ENCODE measurements at regions not wholly inside any gene's neighbourhood (a gene's known extent, or its start where the extent isn't known, plus 50 kb on each side); places are given as distances from the start of the nearest gene placed in this dataset.

- no peak for ATAC-seq
Measured at GRCh38 chr2:122843503-122843902, 1088.1 kb downstream of the TSN start.

DNA sequence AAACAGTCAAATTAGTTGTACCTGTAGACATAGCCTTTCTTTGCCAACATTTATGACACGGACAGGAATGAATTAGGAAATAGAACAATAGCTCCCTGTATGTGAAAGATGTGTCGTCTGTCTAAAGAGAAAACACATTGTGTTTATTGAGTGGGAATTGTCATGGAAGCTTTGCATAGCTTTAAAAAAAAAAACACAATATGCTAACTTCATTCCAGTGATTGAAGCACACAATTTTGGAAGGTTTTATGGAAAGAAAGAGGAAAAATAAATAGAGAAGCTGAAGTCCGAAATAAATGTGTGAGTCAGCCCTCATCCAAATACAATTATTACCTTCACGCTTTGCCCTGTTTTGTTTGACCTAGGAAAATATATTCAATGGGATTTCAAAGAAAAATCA lies 1095.7 kb downstream of the TSN start:
- no peak for ATAC-seq

GRCh38 chr2:122851972-122852531 lies 1096.6 kb downstream of the TSN start:
- no peak for ATAC-seq

DNA sequence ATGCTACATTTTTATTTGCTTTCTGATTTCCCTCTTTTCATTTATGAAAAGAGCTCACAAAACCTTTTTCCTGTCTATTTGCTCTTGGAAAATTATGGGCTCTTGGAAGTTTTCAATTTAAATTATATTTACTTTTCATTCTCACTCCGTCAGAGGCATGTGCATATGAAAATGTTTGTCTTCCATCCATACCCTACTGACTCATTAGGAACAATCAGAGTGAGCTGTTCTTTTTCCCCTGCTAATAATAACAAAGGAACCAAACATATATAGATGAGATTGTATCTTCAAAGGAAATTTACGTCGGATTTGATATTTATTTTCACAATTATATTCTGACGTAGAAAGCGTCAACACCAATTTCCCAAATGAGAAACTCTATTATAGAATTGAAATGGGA lies 1101.2 kb downstream of the TSN start:
- ATAC-seq: no peak

DNA sequence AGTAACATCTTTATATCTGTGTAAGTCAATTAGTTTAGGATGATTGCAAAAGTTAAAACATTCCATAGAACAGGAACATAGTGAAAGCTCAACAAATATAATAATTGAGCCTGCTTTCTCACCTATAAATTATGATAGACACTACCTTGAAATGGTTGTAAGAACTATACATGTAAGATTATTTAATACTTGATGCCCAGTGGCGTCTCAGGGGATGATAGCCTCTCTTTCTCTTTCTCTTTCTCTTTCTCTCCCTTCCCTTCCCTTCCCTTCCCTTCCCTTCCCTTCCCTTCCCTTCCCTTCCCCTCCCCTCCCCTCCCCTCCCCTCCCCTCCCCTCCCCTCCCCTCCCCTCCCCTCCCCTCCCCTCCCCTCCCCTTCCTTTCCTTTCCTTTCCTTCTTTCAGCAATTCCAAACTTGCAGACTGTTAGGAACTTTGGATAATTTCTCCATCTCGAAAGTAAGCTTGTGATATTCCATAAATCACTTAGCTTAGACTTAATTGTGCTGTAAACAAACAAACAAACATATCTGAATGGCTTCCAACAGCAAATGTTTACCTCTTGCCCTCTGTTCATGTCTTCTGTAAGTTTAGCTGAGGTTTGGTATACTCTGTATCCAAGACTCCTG lies 1102.7 kb downstream of the TSN start:
- ATAC-seq: no peak

- no peak for ATAC-seq
Measured at GRCh38 chr2:122858813-122859212, 1103.4 kb downstream of the TSN start.

DNA sequence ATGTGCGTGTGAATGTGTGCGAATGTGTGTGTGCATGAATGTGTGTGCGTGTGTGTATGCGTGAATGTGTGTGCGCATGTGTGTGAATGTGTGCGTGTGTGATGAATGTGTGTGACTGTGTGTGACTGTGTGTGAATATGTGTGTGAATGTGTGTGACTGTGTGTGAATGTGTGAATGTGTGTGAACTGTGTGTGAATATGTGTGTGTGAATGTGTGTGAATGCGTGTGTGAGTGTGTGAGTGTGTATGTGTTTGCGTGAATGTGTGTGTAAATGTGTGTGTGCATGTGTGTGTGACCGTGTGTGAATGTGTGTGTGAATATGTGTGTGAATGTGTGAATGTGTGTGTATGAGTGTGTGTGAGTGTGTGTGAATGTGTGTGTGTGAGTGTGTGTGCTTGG lies 1103.8 kb downstream of the TSN start:
- no peak for ATAC-seq

DNA sequence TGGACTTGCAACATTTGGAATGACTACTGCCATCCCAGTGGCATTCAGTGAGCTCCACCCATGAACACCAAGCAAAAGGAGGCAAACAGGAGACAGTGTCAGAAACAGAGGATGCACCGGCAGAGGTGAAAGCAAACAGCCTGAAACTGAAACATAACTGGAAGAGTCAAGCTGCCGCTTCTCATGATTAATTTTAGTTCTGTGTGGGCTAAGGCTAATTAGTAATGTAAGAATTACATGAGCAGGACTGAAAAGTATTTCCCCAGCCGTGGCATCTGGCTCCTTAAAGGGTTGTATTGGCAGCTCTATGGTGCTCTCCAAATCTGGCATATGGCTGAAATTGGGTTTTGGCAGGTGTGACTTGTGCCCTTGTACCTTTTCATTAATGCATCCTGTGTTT lies 1108.1 kb downstream of the TSN start:
- no peak for ATAC-seq

- no peak for ATAC-seq
Measured at GRCh38 chr2:122864728-122865127, 1109.3 kb downstream of the TSN start.

GRCh38 chr2:122866095-122866494 lies 1110.6 kb downstream of the TSN start:
- no peak for ATAC-seq

- no peak for ATAC-seq
Measured at GRCh38 chr2:122867941-122868340, 1112.5 kb downstream of the TSN start.

DNA sequence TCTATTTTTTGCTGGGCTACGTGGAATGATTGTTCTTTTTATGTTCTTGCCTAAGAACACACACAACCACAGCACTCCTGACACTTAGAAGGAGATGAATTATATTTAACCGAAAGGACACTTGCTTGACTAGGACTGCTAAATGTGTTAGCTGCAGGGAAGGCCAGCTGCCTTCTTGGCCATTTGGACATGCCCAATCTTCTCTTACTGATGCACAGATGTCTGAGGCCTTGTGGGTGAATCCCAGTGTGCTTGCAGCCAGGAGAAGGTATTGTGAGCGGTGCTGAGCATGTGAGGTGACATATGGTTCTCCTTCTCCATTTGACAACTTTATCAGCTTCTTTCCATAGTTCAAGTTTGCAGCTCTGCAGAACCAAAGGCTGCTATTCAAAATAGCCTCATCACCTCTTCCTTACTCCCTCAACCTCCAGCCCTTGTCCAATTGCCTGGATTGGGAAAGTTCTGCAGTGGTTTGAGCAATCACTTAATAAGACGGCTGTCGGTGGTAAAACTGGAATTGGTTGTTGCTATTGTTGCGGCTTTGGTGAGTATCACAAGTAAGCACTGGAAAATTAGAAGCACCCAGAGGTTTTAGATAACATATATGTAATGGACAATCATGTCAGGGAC lies 1113.3 kb downstream of the TSN start:
- no peak for ATAC-seq

- ATAC-seq: no peak
Measured at GRCh38 chr2:122873951-122874350, 1118.5 kb downstream of the TSN start.

- ATAC-seq: no peak
Measured at GRCh38 chr2:122875091-122875865, 1119.8 kb downstream of the TSN start.

DNA sequence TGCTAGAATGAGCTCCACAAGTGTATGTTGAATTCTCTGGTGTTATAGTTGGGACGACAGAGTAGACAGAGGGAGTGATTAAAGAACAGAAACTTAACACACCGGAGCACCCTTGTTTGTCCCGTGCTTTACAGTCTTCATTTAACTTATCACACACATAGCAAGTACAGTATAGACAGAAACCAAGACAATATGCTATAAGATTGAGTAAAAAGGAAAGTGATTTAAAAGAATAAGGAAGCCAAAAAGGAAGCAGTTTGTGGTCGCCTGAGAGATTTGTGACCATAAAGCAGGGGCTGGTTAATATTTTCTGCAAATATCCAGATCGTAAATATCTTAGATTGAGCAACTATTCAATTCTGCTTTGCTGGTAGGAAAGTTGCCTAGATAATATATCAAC lies 1128.4 kb downstream of the TSN start:
- no peak for ATAC-seq

DNA sequence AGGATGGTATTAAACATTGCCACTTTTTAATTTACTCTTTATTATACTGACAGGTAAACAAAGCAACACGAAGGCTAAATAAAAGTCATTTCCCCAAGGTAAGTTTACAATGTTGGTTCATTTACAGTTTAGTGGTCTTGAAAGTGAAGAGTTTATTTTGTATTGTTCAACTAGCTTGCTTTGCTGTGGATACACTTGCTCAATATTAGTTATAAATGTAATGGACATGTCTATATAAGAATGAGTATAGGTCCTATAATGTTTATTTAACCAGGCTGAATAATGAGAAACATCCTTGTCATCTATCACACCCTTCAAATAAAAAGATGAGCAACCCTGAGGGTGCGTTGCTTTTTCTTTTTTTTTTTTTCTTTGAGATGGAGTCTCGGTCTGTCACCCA lies 1129.4 kb downstream of the TSN start:
- no peak for ATAC-seq

- ATAC-seq: no peak
Measured at GRCh38 chr2:122885436-122885835, 1130.0 kb downstream of the TSN start.

GRCh38 chr2:122886479-122887145 lies 1131.2 kb downstream of the TSN start:
- no peak for ATAC-seq

DNA sequence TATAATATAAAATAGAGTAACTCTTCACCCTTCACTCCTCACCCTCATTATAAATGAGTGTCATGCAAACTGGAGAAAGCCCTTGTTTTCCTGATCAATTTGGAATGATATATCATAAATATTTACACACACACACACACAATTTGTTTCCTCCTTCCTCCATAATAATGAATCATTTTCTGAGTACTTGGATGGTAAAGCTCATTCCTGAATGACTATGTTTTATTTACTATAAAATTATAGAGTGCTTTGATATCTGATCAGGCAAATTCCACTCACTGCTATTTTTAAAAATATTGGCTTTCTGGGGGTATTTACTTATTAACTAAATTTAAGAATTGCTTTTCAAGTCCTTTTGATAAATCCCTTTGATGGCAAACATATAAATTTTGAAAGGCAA lies 1125.5 kb upstream of the CNTNAP5 start:
- ATAC-seq: no peak

DNA sequence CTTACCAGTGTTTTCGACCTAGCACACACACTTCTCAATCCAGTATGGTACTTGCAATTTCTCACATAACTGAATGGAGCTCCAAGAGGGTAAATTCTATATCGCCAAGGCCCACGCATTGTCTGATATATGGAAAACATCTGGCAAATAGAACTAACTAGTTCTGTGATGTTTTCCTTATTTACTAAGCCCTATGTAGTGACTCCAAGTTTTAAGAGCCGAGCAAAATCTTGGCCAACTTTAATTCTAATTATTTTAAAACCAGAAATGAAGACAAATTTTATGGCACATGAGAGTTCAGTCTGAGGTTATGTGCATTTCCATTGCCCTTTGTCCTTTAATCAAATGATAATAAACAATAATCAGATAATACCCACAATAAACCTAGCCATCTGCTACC lies 1119.7 kb upstream of the CNTNAP5 start:
- no peak for ATAC-seq

- no peak for ATAC-seq
Measured at GRCh38 chr2:122908159-122908558, 1116.9 kb upstream of the CNTNAP5 start.

- ATAC-seq: no peak
Measured at GRCh38 chr2:122927197-122927596, 1097.9 kb upstream of the CNTNAP5 start.

Measured in esophagus mucosa (tissue), 1 donor.